H1 (cell line): ENCODE measurements at regions not wholly inside any gene's neighbourhood (a gene's known extent, or its start where the extent isn't known, plus 50 kb on each side); places are given as distances from the start of the nearest gene placed in this dataset.

ENCODE experiments used
- CTCF ChIA-PET: fragments of 300-600 bp; sonication (Branson Sonifier 250); formaldehyde crosslinking; loops from one replicate; lab custom pipeline; 2021; ENCODE audit not compliant: partially characterized antibody; lab: Charles Lee
- POLR2A ChIA-PET: fragments of 300-600 bp; sonication (Branson Sonifier 250); formaldehyde crosslinking; loops from one replicate; lab custom pipeline; 2021; ENCODE audit warnings: inconsistent platforms; ENCODE audit not compliant: partially characterized antibody; lab: Charles Lee
- DNase-seq, 2 experiments: peaks; one replicate each; pipeline versions ENCODE4 v3.0.0 to v3.0.0-alpha.2; 2010 to 2022; ENCODE audit warnings: low spot score in 2 of 2, low read depth in 1 of 2, mixed read lengths in 1 of 2
- FAIRE-seq: peaks from 2 replicates; lab custom pipeline; 2011; peaks lifted over from hg19 to GRCh38; lab: Jason Lieb, UNC
- H2AFZ ChIP-seq: 2 replicates; pipeline ENCODE4 v1.8.1; 2012; ENCODE audit warnings: low read length, inconsistent platforms
- H2AK5ac ChIP-seq: 2 replicates; pipeline ENCODE4 v1.6.1; 2013; ENCODE audit warnings: low read depth, low read length
- H2BK120ac ChIP-seq: replicated peaks from 2 replicates; pipeline ENCODE3; 2013; ENCODE audit warnings: low read depth, low read length, inconsistent platforms
- H2BK12ac ChIP-seq: 2 replicates; pipeline ENCODE4 v1.6.1; 2013; ENCODE audit warnings: low read depth, low read length
- H2BK15ac ChIP-seq: 2 replicates; pipeline ENCODE4 v1.6.1; 2013; ENCODE audit warnings: low read length
- H2BK20ac ChIP-seq: 2 replicates; pipeline ENCODE4 v1.6.1; 2013; ENCODE audit warnings: low read length
- H2BK5ac ChIP-seq: 2 replicates; pipeline ENCODE4 v1.6.1; 2013; ENCODE audit warnings: low read depth, low read length
- H3K14ac ChIP-seq: 2 replicates; pipeline ENCODE4 v1.6.1; 2013; ENCODE audit warnings: inconsistent platforms; ENCODE audit not compliant: insufficient read length
- H3K18ac ChIP-seq: 2 replicates; pipeline ENCODE4 v1.6.1; 2013; ENCODE audit warnings: low read length; ENCODE audit errors: extremely low read depth
- H3K23ac ChIP-seq: 2 replicates; pipeline ENCODE4 v1.6.1; 2013; ENCODE audit warnings: inconsistent platforms; ENCODE audit not compliant: insufficient read length
- H3K23me2 ChIP-seq: 2 replicates; pipeline ENCODE4 v1.6.1; 2013; ENCODE audit warnings: low read depth, low read length
- H3K27ac ChIP-seq: 2 replicates; pipeline ENCODE4 v1.6.1; 2011; ENCODE audit warnings: low read depth, low read length, inconsistent platforms
- H3K27me3 ChIP-seq, 4 experiments: replicated peaks in 1 of 4; 1 replicate in 1 of 4; 2 replicates in 3 of 4; pipeline versions ENCODE4 v1.6.1 to v1.8.1; 2011 to 2013; ENCODE audit warnings: low read length in 3 of 4, mild to moderate bottlenecking in 3 of 4, inconsistent platforms in 2 of 4, mixed read lengths in 2 of 4, moderate library complexity in 1 of 4; ENCODE audit not compliant: control insufficient read depth in 3 of 4, insufficient read depth in 3 of 4; ENCODE audit errors: extremely low read depth in 1 of 4
- H3K36me3 ChIP-seq, 4 experiments: 2 replicates each; pipeline versions ENCODE4 v1.6.1 to v1.8.1; 2011 to 2013; ENCODE audit warnings: mild to moderate bottlenecking in 4 of 4, low read length in 3 of 4, moderate library complexity in 2 of 4, control low read depth in 1 of 4, inconsistent platforms in 1 of 4; ENCODE audit not compliant: insufficient read depth in 4 of 4, control insufficient read depth in 2 of 4
- H3K4ac ChIP-seq: replicated peaks from 2 replicates; pipeline ENCODE3; 2013; ENCODE audit warnings: low read length, low read depth, mixed read lengths, inconsistent platforms; ENCODE audit not compliant: insufficient read length
- H3K4me1 ChIP-seq, 4 experiments: replicated peaks in 1 of 4; 1 replicate in 1 of 4; 2 replicates in 3 of 4; pipeline versions ENCODE4 v1.6.1 to v1.8.1; 2011 to 2013; ENCODE audit warnings: low read length in 3 of 4, inconsistent platforms in 2 of 4, mixed read lengths in 1 of 4; ENCODE audit not compliant: insufficient read depth in 4 of 4, control insufficient read depth in 3 of 4
- H3K4me2 ChIP-seq, 2 experiments: 2 replicates each; pipeline versions ENCODE4 v1.6.1 to v1.8.1; 2011 to 2013; ENCODE audit warnings: low read depth in 2 of 2, low read length in 2 of 2, control low read depth in 1 of 2, inconsistent platforms in 1 of 2, mild to moderate bottlenecking in 1 of 2; ENCODE audit not compliant: insufficient read depth in 1 of 2
- H3K4me3 ChIP-seq, 4 experiments: fragments of 200-600, 300-600 bp in 1 of 4; sonication (generic), shearing (Covaris generic), sonication (Bioruptor Twin) in 1 of 4; 2 replicates each; pipeline versions ENCODE4 v1.5.1 to v1.8.1; 2011 to 2016; ENCODE audit warnings: low read length in 4 of 4, low read depth in 3 of 4, control low read depth in 2 of 4, inconsistent platforms in 2 of 4, mild to moderate bottlenecking in 2 of 4, mixed read lengths in 1 of 4, moderate library complexity in 1 of 4; ENCODE audit not compliant: insufficient read depth in 2 of 4; ENCODE audit errors: extremely low read depth in 1 of 4
- H3K56ac ChIP-seq: replicated peaks from 2 replicates; pipeline ENCODE3; 2013; ENCODE audit warnings: low read depth, mild to moderate bottlenecking, mixed read lengths, low read length, inconsistent platforms; ENCODE audit not compliant: insufficient read length
- H3K79me1 ChIP-seq: 2 replicates; pipeline ENCODE4 v1.6.1; 2013; ENCODE audit warnings: low read depth, low read length, control low read depth
- H3K79me2 ChIP-seq, 2 experiments: 2 replicates each; pipeline versions ENCODE4 v1.6.1 to v1.8.1; 2012 to 2013; ENCODE audit warnings: low read length in 2 of 2, mild to moderate bottlenecking in 2 of 2, inconsistent platforms in 1 of 2; ENCODE audit not compliant: insufficient read depth in 2 of 2, control insufficient read depth in 1 of 2
- H3K9ac ChIP-seq, 4 experiments: replicated peaks in 1 of 4; 1 replicate in 1 of 4; 2 replicates in 3 of 4; pipeline versions ENCODE4 v1.6.1 to v1.8.1; 2011 to 2013; ENCODE audit warnings: low read depth in 3 of 4, low read length in 3 of 4, control low read depth in 2 of 4, mild to moderate bottlenecking in 2 of 4, moderate library complexity in 2 of 4, inconsistent platforms in 1 of 4; ENCODE audit errors: extremely low read depth in 1 of 4
- H3K9me3 ChIP-seq, 2 experiments: 2 replicates each; pipeline versions ENCODE4 v1.6.1 to v1.8.1; 2012 to 2013; ENCODE audit warnings: mild to moderate bottlenecking in 2 of 2, moderate library complexity in 2 of 2, control low read depth in 1 of 2, inconsistent platforms in 1 of 2, low read depth in 1 of 2, low read length in 1 of 2, mixed read lengths in 1 of 2; ENCODE audit not compliant: insufficient read depth in 2 of 2
- H4K20me1 ChIP-seq, 2 experiments: replicated peaks in 1 of 2; 2 replicates each; pipeline versions ENCODE3 to v1.8.1; 2011 to 2013; ENCODE audit warnings: inconsistent platforms in 2 of 2, low read length in 2 of 2, mild to moderate bottlenecking in 1 of 2; ENCODE audit not compliant: insufficient read depth in 2 of 2, control insufficient read depth in 1 of 2
- H4K5ac ChIP-seq: 2 replicates; pipeline ENCODE4 v1.6.1; 2013; ENCODE audit warnings: low read length, low read depth, mixed read lengths, inconsistent platforms; ENCODE audit not compliant: insufficient read length
- H4K8ac ChIP-seq: 2 replicates; pipeline ENCODE4 v1.8.0; 2013; ENCODE audit warnings: mild to moderate bottlenecking, moderate library complexity, low read length, inconsistent platforms; ENCODE audit not compliant: insufficient read depth; ENCODE audit errors: extremely low read depth
- H4K91ac ChIP-seq: replicated peaks from 2 replicates; pipeline ENCODE3; 2013; ENCODE audit warnings: low read length, mixed read lengths, inconsistent platforms; ENCODE audit not compliant: insufficient read length
- ATF2 ChIP-seq: IDR thresholded peaks from 2 replicates; pipeline ENCODE4 v1.6.1; 2012; ENCODE audit warnings: low read length, inconsistent platforms
- CBX5 ChIP-seq: fragments of 300-800, 300-1000 bp; sonication (generic); IDR thresholded peaks from 2 replicates; pipeline ENCODE4 v1.7.1; 2016; ENCODE audit warnings: antibody characterized with exemption, low read length, low read depth
- CBX8 ChIP-seq: fragments of 300-800, 300-1000 bp; sonication (generic); IDR thresholded peaks from 2 replicates; pipeline ENCODE4 v1.7.1; 2016; ENCODE audit warnings: low read depth, low read length, borderline replicate concordance
- CREB1 ChIP-seq: IDR thresholded peaks from 2 replicates; pipeline ENCODE4 v1.6.1; 2012; ENCODE audit warnings: inconsistent platforms
- EZH2 ChIP-seq: fragments of 200-600 bp; sonication (generic); IDR thresholded peaks from 2 replicates; pipeline ENCODE4 v1.7.1; 2012; ENCODE audit warnings: low read depth, mild to moderate bottlenecking, moderate library complexity, low read length, inconsistent platforms; ENCODE audit not compliant: severe bottlenecking
- MAFK ChIP-seq: IDR thresholded peaks from 2 replicates; pipeline ENCODE4 v1.6.1; 2012; ENCODE audit warnings: low read depth, mild to moderate bottlenecking, improper control_type of control experiment, low read length
- POU5F1 ChIP-seq: IDR thresholded peaks from 2 replicates; pipeline ENCODE4 v1.6.1; 2011; ENCODE audit warnings: low read depth, mild to moderate bottlenecking, low read length, moderate library complexity
- RNF2 ChIP-seq: fragments of 200-900, 300-1000 bp; sonication (generic); IDR thresholded peaks from 2 replicates; pipeline ENCODE4 v1.7.1; 2016; ENCODE audit warnings: borderline replicate concordance, low read depth, mild to moderate bottlenecking, antibody characterized with exemption, low read length; ENCODE audit not compliant: poor library complexity, severe bottlenecking; ENCODE audit errors: missing control alignments
- SIN3A ChIP-seq, 2 experiments: IDR thresholded peaks in 1 of 2; conservative IDR thresholded peaks in 1 of 2; 2 replicates each; pipeline ENCODE4 v1.6.1; 2011 to 2012; ENCODE audit warnings: low read length in 2 of 2, improper control_type of control experiment in 1 of 2, low read depth in 1 of 2, mild to moderate bottlenecking in 1 of 2
- SIRT6 ChIP-seq: IDR thresholded peaks from one replicate; pipeline ENCODE4 v1.7.1; 2012; ENCODE audit warnings: low read length, inconsistent platforms
- USF2 ChIP-seq: IDR thresholded peaks from 2 replicates; pipeline ENCODE4 v1.6.1; 2011; ENCODE audit warnings: low read length, improper control_type of control experiment
- WGBS, 2 experiments: shearing (Covaris generic) in 1 of 2; methylation state at CpG; one replicate each; pipeline versions ENCODE4 v1.1.6 to v1.1.7; 2013 to 2015; ENCODE audit warnings: low lambda C conversion rate in 2 of 2, mixed read lengths in 2 of 2, inconsistent platforms in 1 of 2, low coverage in 1 of 2, missing lambda C conversion rate in 1 of 2; ENCODE audit not compliant: insufficient replicate concordance in 2 of 2, insufficient coverage in 1 of 2, insufficient read length in 1 of 2; ENCODE audit errors: extremely low coverage in 1 of 2, missing lambda C conversion rate in 1 of 2; 5-methylcytosine and 5-hydroxymethylcytosine counted together

GRCh38 chr12:97394657-97395056, 67.9 kb upstream of the RMST start:
- H3K27ac ChIP-seq = no peak overlapping the region
- no peaks in the 10 kb centered on the region; the same call in 1 of the 2 replicates for H3K79me1 ChIP-seq
- ChIA-PET CTCF (interaction anchor here (0.7 to 2.4 kb wide), 5 partner anchors 8 to 407 kb away, joined by 3 to 12 read pairs (median 4); no protein-coding TSS in a partner anchor), POLR2A (no interaction called here)
- no peak overlapping the region for H3K23ac ChIP-seq
- H3K27me3 ChIP-seq = peaks cover 0 to 1% (median 0%) of the 10 kb centered on the region in 4 experiments; a peak in 1 of 7 replicates
- H2AFZ ChIP-seq = no peak overlapping the region
- no peak overlapping the region for H2AK5ac ChIP-seq
- H2BK5ac ChIP-seq = no peak overlapping the region
- no peak overlapping the region for H4K5ac ChIP-seq
- no peak overlapping the region for H2BK20ac ChIP-seq
- H2BK15ac ChIP-seq = 0 out of 2 replicates have a peak overlapping the region, but pooled peaks have one; percentile 26
- no peak overlapping the region for H3K14ac ChIP-seq
- WGBS, 2 experiments = 85% methylated on average over 3 of the region's 3 CpGs; no CpG with 5 or more reads in 1 of the 2 experiments
- no peaks in the 10 kb centered on the region for H4K20me1 ChIP-seq
- no peak overlapping the region for H4K91ac ChIP-seq
- no peak overlapping the region for H4K8ac ChIP-seq
- H3K9ac ChIP-seq = no peak overlapping the region
- no peak overlapping the region for H3K56ac ChIP-seq
- no peaks in the 10 kb centered on the region for H3K23me2 ChIP-seq
- H3K4ac ChIP-seq = no peak overlapping the region
- no peak overlapping the region for H3K4me2 ChIP-seq
- H3K4me1 ChIP-seq = peaks cover 0 to 18% (median 4%) of the 10 kb centered on the region in 4 experiments; a peak in 3 of 7 replicates
- FAIRE-seq (no peak), DNase-seq (no peak)
- no peak overlapping the region; the same call in 1 of the 2 replicates for H3K18ac ChIP-seq
- no peak overlapping the region for H2BK12ac ChIP-seq
- H3K79me2 ChIP-seq = no peaks in the 10 kb centered on the region
- no peaks in the 10 kb centered on the region for H3K9me3 ChIP-seq
- H3K36me3 ChIP-seq = no peaks in the 10 kb centered on the region
- peak overlapping the region; percentile 40 for H2BK120ac ChIP-seq
- H3K4me3 ChIP-seq = no peak overlapping the region
- no peak for TF ChIP-seq CREB1
- no peak for TF ChIP-seq MAFK
- no peak for TF ChIP-seq RNF2
- TF ChIP-seq CBX5 = no peak
- no peak for TF ChIP-seq POU5F1
- TF ChIP-seq SIRT6 = no peak
- TF ChIP-seq CBX8 = no peak
- TF ChIP-seq USF2 = no peak
- TF ChIP-seq ATF2 = no peak
- no peak for TF ChIP-seq SIN3A (conservative IDR thresholded peaks at IDR 0.05 in 1 of 2, IDR thresholded peaks at IDR 0.05 in 1 of 2; ENCODE audit: low read depth in 1 of 2, low read length in 2 of 2)
- no peak for TF ChIP-seq EZH2
